ENCODE measurements at regions not wholly inside any gene's neighbourhood (a gene's known extent, or its start where the extent isn't known, plus 50 kb on each side); places are given as distances from the start of the nearest gene placed in this dataset.
"Not testable (repeated sequence)": the region's sequence is repeated elsewhere in the genome, so short reads cannot be mapped to it uniquely, and the experiment has no call there.

- POLR2A ChIA-PET, result no interaction called here
- H3K36me3 Mint-ChIP-seq (ENCODE audit: low read depth), result no peaks in the 10 kb centered on the region
- DNase-seq, result no peak
- H3K9me3 Mint-ChIP-seq (ENCODE audit: insufficient read depth), result no peaks in the 10 kb centered on the region
- CTCF ChIA-PET, result no interaction called here
- no peaks in the 10 kb centered on the region for H3K27me3 Mint-ChIP-seq (ENCODE audit: low read depth)
- H3K4me3 Mint-ChIP-seq, result no peak overlapping the region
- no peak for ATAC-seq
- H3K27ac Mint-ChIP-seq, result no peak overlapping the region
- H3K4me1 Mint-ChIP-seq (ENCODE audit: low read depth), result no peaks in the 10 kb centered on the region
These were observed 1163.2 kb downstream of the PLA2G4A start for GRCh38 chr1:187991944-187992343.

DNA sequence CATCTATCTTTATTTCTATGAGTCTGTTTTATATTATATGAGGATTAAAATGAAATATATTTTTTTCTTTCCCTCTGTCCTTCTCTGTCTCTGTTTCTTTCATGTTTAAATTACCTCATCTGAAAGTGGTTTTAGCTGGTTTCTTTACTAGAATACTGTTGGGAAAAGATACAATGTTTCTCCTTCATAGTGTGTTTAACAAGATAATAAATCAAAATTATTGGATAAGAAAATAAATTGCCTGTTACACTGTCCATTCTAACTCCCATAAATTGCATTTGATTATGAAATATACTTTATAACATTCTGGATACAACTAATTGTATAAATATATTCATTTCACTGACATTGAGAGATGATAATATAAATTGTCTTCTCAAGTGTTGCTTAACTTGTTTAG is 1168.0 kb downstream of the PLA2G4A start:
- Mint-ChIP-seq H3K9me3 (ENCODE audit: insufficient read depth) (no peaks in the 10 kb centered on the region), H3K4me3 (no peak overlapping the region), H3K27ac (no peak overlapping the region), H3K36me3 (ENCODE audit: low read depth) (no peaks in the 10 kb centered on the region), H3K27me3 (ENCODE audit: low read depth) (no peaks in the 10 kb centered on the region), H3K4me1 (ENCODE audit: low read depth) (no peaks in the 10 kb centered on the region)
- POLR2A ChIA-PET, result no interaction called here
- no peak for ATAC-seq
- DNase-seq, result no peak
- CTCF ChIA-PET, result no interaction called here

GRCh38 chr1:187999973-188000372 is 1171.2 kb downstream of the PLA2G4A start:
- Mint-ChIP-seq H3K4me1 (ENCODE audit: low read depth) (no peaks in the 10 kb centered on the region), H3K9me3 (ENCODE audit: insufficient read depth) (no peaks in the 10 kb centered on the region), H3K27me3 (ENCODE audit: low read depth) (no peaks in the 10 kb centered on the region), H3K27ac (no peak overlapping the region), H3K36me3 (ENCODE audit: low read depth) (no peaks in the 10 kb centered on the region), H3K4me3 (no peak overlapping the region)
- ATAC-seq (no peak), DNase-seq (no peak)
- ChIA-PET CTCF (no interaction called here), POLR2A (no interaction called here)

DNA sequence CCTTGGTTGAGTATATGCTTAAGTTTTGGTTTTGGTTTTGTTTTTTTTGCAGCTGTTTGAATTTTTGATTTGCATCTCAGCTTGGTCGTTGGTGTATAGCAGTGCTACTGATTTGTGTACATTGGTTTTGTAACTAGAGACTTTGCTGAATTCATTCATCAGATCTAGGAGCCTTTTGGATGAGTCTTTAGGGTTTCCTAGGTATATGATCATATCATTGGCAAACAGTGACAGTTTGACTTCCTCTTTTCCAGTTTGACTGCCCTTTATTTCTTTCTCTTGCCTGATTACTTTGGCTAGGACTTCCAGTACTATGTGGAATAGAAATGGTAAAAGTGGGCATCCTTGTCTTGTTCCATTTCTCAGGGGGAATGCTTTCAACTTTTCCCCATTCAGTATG is 1174.9 kb downstream of the PLA2G4A start:
- H3K4me3 Mint-ChIP-seq; H3K27me3 Mint-ChIP-seq (ENCODE audit: low read depth); H3K4me1 Mint-ChIP-seq (ENCODE audit: low read depth); H3K9me3 Mint-ChIP-seq (ENCODE audit: insufficient read depth); DNase-seq; ATAC-seq; H3K27ac Mint-ChIP-seq; H3K36me3 Mint-ChIP-seq (ENCODE audit: low read depth); CTCF ChIA-PET; POLR2A ChIA-PET: not testable (repeated sequence)

DNA sequence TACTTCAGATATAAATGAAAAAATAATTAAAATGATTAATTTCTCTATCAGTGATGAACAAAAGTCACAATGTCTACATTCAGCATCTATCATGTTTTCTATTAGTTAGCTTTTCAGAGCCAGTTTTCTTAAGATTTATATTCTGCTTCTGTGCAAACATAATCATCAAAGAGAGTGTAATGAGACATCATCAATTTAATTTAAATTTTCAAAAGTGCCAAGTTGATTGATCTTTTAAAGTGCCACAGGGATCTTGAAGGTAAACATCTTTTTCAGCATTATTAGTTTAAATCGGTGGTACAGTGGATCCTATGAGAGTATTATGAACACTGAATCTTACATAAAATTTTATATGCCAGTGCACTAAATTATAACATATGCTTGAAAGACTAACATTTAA is 1176.1 kb downstream of the PLA2G4A start:
- Mint-ChIP-seq H3K36me3 (ENCODE audit: low read depth) (no peaks in the 10 kb centered on the region), H3K4me1 (ENCODE audit: low read depth) (no peaks in the 10 kb centered on the region), H3K4me3 (no peak overlapping the region), H3K9me3 (ENCODE audit: insufficient read depth) (no peaks in the 10 kb centered on the region), H3K27ac (no peak overlapping the region), H3K27me3 (ENCODE audit: low read depth) (no peaks in the 10 kb centered on the region)
- no peak for DNase-seq
- CTCF ChIA-PET, result no interaction called here
- no peak for ATAC-seq
- POLR2A ChIA-PET, result no interaction called here

DNA sequence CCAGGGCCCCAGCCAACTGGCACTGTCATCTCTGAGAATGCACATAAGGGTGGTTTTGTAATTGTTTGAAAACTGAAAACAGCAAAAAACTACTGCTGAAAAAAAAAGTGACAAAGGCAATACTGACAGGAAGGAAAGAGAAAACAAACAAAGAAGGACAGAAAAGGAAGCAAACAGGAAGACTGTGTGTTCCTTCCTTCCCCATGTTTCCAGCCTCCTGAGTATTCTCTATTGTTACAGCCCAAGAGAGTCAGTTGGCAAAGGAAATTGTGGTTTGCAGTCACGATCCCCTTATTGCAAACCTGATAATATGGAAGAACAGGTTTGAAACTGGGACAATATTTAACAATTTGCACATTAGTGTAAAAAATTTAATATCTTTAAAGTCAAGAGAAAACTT is 1177.6 kb downstream of the PLA2G4A start:
- no peak overlapping the region for H3K4me3 Mint-ChIP-seq
- no peaks in the 10 kb centered on the region for H3K27me3 Mint-ChIP-seq (ENCODE audit: low read depth)
- H3K27ac Mint-ChIP-seq, result no peak overlapping the region
- H3K36me3 Mint-ChIP-seq (ENCODE audit: low read depth), result no peaks in the 10 kb centered on the region
- ChIA-PET CTCF (no interaction called here), POLR2A (no interaction called here)
- no peak for ATAC-seq
- H3K9me3 Mint-ChIP-seq (ENCODE audit: insufficient read depth), result no peaks in the 10 kb centered on the region
- no peak for DNase-seq
- H3K4me1 Mint-ChIP-seq (ENCODE audit: low read depth), result no peaks in the 10 kb centered on the region

- H3K27me3 Mint-ChIP-seq (ENCODE audit: low read depth); POLR2A ChIA-PET; DNase-seq; H3K27ac Mint-ChIP-seq; ATAC-seq; H3K4me1 Mint-ChIP-seq (ENCODE audit: low read depth); H3K4me3 Mint-ChIP-seq; CTCF ChIA-PET; H3K36me3 Mint-ChIP-seq (ENCODE audit: low read depth); H3K9me3 Mint-ChIP-seq (ENCODE audit: insufficient read depth): not testable (repeated sequence)
These were observed 1184.6 kb downstream of the PLA2G4A start for GRCh38 chr1:188013222-188013849.

GRCh38 chr1:188017921-188018320 is 1189.2 kb downstream of the PLA2G4A start:
- H3K4me3 Mint-ChIP-seq, result no peak overlapping the region
- DNase-seq (no peak), ATAC-seq (no peak)
- CTCF ChIA-PET, result no interaction called here
- H3K27ac Mint-ChIP-seq, result no peak overlapping the region
- no peaks in the 10 kb centered on the region for H3K36me3 Mint-ChIP-seq (ENCODE audit: low read depth)
- H3K27me3 Mint-ChIP-seq (ENCODE audit: low read depth), result no peaks in the 10 kb centered on the region
- H3K4me1 Mint-ChIP-seq (ENCODE audit: low read depth), result no peaks in the 10 kb centered on the region
- POLR2A ChIA-PET, result no interaction called here
- H3K9me3 Mint-ChIP-seq (ENCODE audit: insufficient read depth), result no peaks in the 10 kb centered on the region

DNA sequence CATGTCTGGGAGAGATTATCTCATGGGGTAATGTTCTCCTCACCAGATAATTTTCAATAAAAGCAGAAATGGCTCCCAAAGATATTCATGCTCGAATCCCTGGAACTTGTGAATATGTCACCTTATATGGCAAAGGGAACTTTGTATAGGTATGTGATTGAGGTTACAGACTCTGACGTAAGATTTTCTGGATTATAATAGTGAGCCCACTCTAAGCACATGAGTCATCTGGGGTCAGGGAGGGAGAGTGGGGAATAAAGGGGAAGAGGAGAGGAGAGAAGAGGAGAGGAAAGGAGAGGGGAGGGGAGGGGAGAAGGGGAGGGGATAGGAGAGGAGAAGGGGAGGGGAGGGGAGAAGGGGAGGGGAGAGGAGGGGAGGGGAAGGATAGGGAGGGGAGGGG is 1193.9 kb downstream of the PLA2G4A start:
- no peak overlapping the region for H3K4me3 Mint-ChIP-seq
- ATAC-seq, result no peak
- H3K27ac Mint-ChIP-seq, result no peak overlapping the region

DNA sequence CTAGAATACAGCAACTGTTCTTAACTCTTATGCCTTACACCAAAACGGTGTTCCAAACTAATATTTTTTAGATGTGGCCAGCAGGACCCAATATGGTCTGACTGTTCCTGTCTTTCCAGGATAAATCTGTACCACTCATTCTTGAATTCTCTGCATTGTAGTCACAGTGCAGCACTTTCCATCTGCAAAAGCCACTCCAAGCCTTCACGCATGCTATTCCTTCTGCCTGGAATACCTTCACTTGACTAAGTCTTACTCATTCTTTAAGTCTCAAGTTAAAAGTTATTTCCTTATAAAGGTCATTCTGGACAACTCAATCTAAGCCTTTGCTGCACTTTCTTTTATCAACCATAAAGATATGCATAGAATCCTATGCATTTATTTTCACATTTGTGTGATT is 1194.5 kb downstream of the PLA2G4A start:
- Mint-ChIP-seq H3K27me3 (ENCODE audit: low read depth) (no peaks in the 10 kb centered on the region), H3K9me3 (ENCODE audit: insufficient read depth) (peaks cover 9% of the 10 kb centered on the region), H3K4me1 (ENCODE audit: low read depth) (no peaks in the 10 kb centered on the region), H3K36me3 (ENCODE audit: low read depth) (no peaks in the 10 kb centered on the region), H3K27ac (no peak overlapping the region), H3K4me3 (no peak overlapping the region)
- ChIA-PET CTCF (no interaction called here), POLR2A (no interaction called here)
- DNase-seq (no peak), ATAC-seq (no peak)

More for the DNA sequence above, 1193.9 kb downstream of the PLA2G4A start:
- Mint-ChIP-seq H3K4me1 (ENCODE audit: low read depth) (no peaks in the 10 kb centered on the region), H3K9me3 (ENCODE audit: insufficient read depth) (peaks cover 9% of the 10 kb centered on the region), H3K36me3 (ENCODE audit: low read depth) (no peaks in the 10 kb centered on the region), H3K27me3 (ENCODE audit: low read depth) (no peaks in the 10 kb centered on the region)
- ChIA-PET CTCF (no interaction called here), POLR2A (no interaction called here)
- DNase-seq, result no peak

- Mint-ChIP-seq H3K27me3 (ENCODE audit: low read depth) (no peaks in the 10 kb centered on the region), H3K4me3 (no peak overlapping the region), H3K36me3 (ENCODE audit: low read depth) (no peaks in the 10 kb centered on the region), H3K4me1 (ENCODE audit: low read depth) (no peaks in the 10 kb centered on the region), H3K9me3 (ENCODE audit: insufficient read depth) (peaks cover 9% of the 10 kb centered on the region), H3K27ac (no peak overlapping the region)
- ATAC-seq, result no peak
- no peak for DNase-seq
- CTCF ChIA-PET, result no interaction called here
- POLR2A ChIA-PET, result no interaction called here
These were observed 1198.9 kb downstream of the PLA2G4A start for GRCh38 chr1:188027613-188028012.

DNA sequence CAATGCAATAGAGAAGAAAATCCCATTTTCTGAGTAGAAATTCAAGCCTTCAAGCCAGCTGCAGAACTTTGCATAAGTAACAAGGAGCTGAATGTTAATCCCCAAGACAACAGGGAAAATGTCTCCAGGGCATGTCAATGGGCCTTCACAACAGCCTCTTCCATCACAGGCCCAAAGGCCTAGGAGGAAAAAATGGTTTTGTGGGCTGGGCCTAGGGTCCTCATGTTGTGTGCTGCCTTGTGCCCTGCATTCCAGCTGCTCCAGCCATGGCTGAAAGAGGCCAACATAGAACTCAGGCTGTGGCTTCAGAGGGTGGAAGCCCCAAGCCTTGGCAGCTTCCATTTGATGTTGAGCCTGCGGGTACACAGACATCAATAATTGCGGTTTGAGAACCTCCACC is 1208.8 kb downstream of the PLA2G4A start:
- H3K4me3 Mint-ChIP-seq; H3K4me1 Mint-ChIP-seq (ENCODE audit: low read depth); H3K27me3 Mint-ChIP-seq (ENCODE audit: low read depth); CTCF ChIA-PET; POLR2A ChIA-PET; H3K27ac Mint-ChIP-seq; H3K36me3 Mint-ChIP-seq (ENCODE audit: low read depth); H3K9me3 Mint-ChIP-seq (ENCODE audit: insufficient read depth); DNase-seq; ATAC-seq: not testable (repeated sequence)

DNA sequence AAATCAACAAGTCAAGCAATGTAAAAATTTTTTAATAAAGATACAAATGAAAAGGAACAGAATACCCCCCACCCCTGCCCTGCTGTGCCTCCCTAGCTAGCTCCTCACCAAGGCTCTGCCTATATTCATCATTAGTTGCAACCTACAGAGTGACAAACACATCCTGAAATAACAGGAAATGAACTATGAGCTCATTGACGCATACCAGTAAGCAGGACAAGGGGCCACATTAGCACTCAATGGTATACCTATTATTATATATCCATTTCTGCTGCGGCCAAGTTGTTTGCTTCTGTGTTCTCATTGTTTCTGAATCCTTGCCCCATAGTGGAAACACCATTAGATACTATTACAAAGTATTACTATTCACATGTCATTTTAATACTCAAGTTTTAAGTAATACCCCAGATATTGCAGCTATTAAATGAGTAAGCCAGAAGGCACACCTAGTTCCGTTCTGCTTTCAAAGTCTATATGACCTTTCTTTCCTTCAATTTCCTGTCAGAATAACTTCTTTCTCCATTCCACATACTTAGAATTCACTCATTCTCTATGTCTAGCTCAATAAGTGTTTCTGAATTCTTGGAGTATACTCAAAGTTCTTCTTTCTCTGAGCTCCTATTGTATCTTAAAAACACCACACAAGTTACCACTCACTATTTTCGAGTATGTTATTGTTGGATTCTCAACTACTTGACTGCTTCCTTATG is 1214.9 kb downstream of the PLA2G4A start:
- H3K9me3 Mint-ChIP-seq (ENCODE audit: insufficient read depth), result no peaks in the 10 kb centered on the region
- no peaks in the 10 kb centered on the region for H3K27me3 Mint-ChIP-seq (ENCODE audit: low read depth)
- no peaks in the 10 kb centered on the region for H3K4me1 Mint-ChIP-seq (ENCODE audit: low read depth)
- DNase-seq, result no peak
- ChIA-PET CTCF (no interaction called here), POLR2A (no interaction called here)
- no peak overlapping the region for H3K27ac Mint-ChIP-seq
- ATAC-seq, result no peak
- H3K4me3 Mint-ChIP-seq, result no peak overlapping the region
- H3K36me3 Mint-ChIP-seq (ENCODE audit: low read depth), result no peaks in the 10 kb centered on the region
